H1 (cell line): ENCODE measurements at regions not wholly inside any gene's neighbourhood (a gene's known extent, or its start where the extent isn't known, plus 50 kb on each side); places are given as distances from the start of the nearest gene placed in this dataset.

Experiments
- CTCF ChIA-PET: fragments of 300-600 bp; sonication (Branson Sonifier 250); formaldehyde crosslinking; loops from one replicate; lab custom pipeline; 2021; ENCODE audit not compliant: partially characterized antibody; lab: Charles Lee
- POLR2A ChIA-PET: fragments of 300-600 bp; sonication (Branson Sonifier 250); formaldehyde crosslinking; loops from one replicate; lab custom pipeline; 2021; ENCODE audit warnings: inconsistent platforms; ENCODE audit not compliant: partially characterized antibody; lab: Charles Lee
- DNase-seq, 2 experiments: peaks; one replicate each; pipeline versions ENCODE4 v3.0.0 to v3.0.0-alpha.2; 2010 to 2022; ENCODE audit warnings: low spot score in 2 of 2, low read depth in 1 of 2, mixed read lengths in 1 of 2
- FAIRE-seq: peaks from 2 replicates; lab custom pipeline; 2011; peaks lifted over from hg19 to GRCh38; lab: Jason Lieb, UNC
- H2AFZ ChIP-seq: 2 replicates; pipeline ENCODE4 v1.8.1; 2012; ENCODE audit warnings: low read length, inconsistent platforms
- H2AK5ac ChIP-seq: 2 replicates; pipeline ENCODE4 v1.6.1; 2013; ENCODE audit warnings: low read depth, low read length
- H2BK120ac ChIP-seq: replicated peaks from 2 replicates; pipeline ENCODE3; 2013; ENCODE audit warnings: low read depth, low read length, inconsistent platforms
- H2BK12ac ChIP-seq: 2 replicates; pipeline ENCODE4 v1.6.1; 2013; ENCODE audit warnings: low read depth, low read length
- H2BK15ac ChIP-seq: 2 replicates; pipeline ENCODE4 v1.6.1; 2013; ENCODE audit warnings: low read length
- H2BK20ac ChIP-seq: 2 replicates; pipeline ENCODE4 v1.6.1; 2013; ENCODE audit warnings: low read length
- H2BK5ac ChIP-seq: 2 replicates; pipeline ENCODE4 v1.6.1; 2013; ENCODE audit warnings: low read depth, low read length
- H3K14ac ChIP-seq: 2 replicates; pipeline ENCODE4 v1.6.1; 2013; ENCODE audit warnings: inconsistent platforms; ENCODE audit not compliant: insufficient read length
- H3K18ac ChIP-seq: 2 replicates; pipeline ENCODE4 v1.6.1; 2013; ENCODE audit warnings: low read length; ENCODE audit errors: extremely low read depth
- H3K23ac ChIP-seq: 2 replicates; pipeline ENCODE4 v1.6.1; 2013; ENCODE audit warnings: inconsistent platforms; ENCODE audit not compliant: insufficient read length
- H3K23me2 ChIP-seq: 2 replicates; pipeline ENCODE4 v1.6.1; 2013; ENCODE audit warnings: low read depth, low read length
- H3K27ac ChIP-seq: 2 replicates; pipeline ENCODE4 v1.6.1; 2011; ENCODE audit warnings: low read depth, low read length, inconsistent platforms
- H3K27me3 ChIP-seq, 4 experiments: replicated peaks in 1 of 4; 1 replicate in 1 of 4; 2 replicates in 3 of 4; pipeline versions ENCODE4 v1.6.1 to v1.8.1; 2011 to 2013; ENCODE audit warnings: low read length in 3 of 4, mild to moderate bottlenecking in 3 of 4, inconsistent platforms in 2 of 4, mixed read lengths in 2 of 4, moderate library complexity in 1 of 4; ENCODE audit not compliant: control insufficient read depth in 3 of 4, insufficient read depth in 3 of 4; ENCODE audit errors: extremely low read depth in 1 of 4
- H3K36me3 ChIP-seq, 4 experiments: 2 replicates each; pipeline versions ENCODE4 v1.6.1 to v1.8.1; 2011 to 2013; ENCODE audit warnings: mild to moderate bottlenecking in 4 of 4, low read length in 3 of 4, moderate library complexity in 2 of 4, control low read depth in 1 of 4, inconsistent platforms in 1 of 4; ENCODE audit not compliant: insufficient read depth in 4 of 4, control insufficient read depth in 2 of 4
- H3K4ac ChIP-seq: replicated peaks from 2 replicates; pipeline ENCODE3; 2013; ENCODE audit warnings: low read length, low read depth, mixed read lengths, inconsistent platforms; ENCODE audit not compliant: insufficient read length
- H3K4me1 ChIP-seq, 4 experiments: replicated peaks in 1 of 4; 1 replicate in 1 of 4; 2 replicates in 3 of 4; pipeline versions ENCODE4 v1.6.1 to v1.8.1; 2011 to 2013; ENCODE audit warnings: low read length in 3 of 4, inconsistent platforms in 2 of 4, mixed read lengths in 1 of 4; ENCODE audit not compliant: insufficient read depth in 4 of 4, control insufficient read depth in 3 of 4
- H3K4me2 ChIP-seq, 2 experiments: 2 replicates each; pipeline versions ENCODE4 v1.6.1 to v1.8.1; 2011 to 2013; ENCODE audit warnings: low read depth in 2 of 2, low read length in 2 of 2, control low read depth in 1 of 2, inconsistent platforms in 1 of 2, mild to moderate bottlenecking in 1 of 2; ENCODE audit not compliant: insufficient read depth in 1 of 2
- H3K4me3 ChIP-seq, 4 experiments: fragments of 200-600, 300-600 bp in 1 of 4; sonication (generic), shearing (Covaris generic), sonication (Bioruptor Twin) in 1 of 4; 2 replicates each; pipeline versions ENCODE4 v1.5.1 to v1.8.1; 2011 to 2016; ENCODE audit warnings: low read length in 4 of 4, low read depth in 3 of 4, control low read depth in 2 of 4, inconsistent platforms in 2 of 4, mild to moderate bottlenecking in 2 of 4, mixed read lengths in 1 of 4, moderate library complexity in 1 of 4; ENCODE audit not compliant: insufficient read depth in 2 of 4; ENCODE audit errors: extremely low read depth in 1 of 4
- H3K56ac ChIP-seq: replicated peaks from 2 replicates; pipeline ENCODE3; 2013; ENCODE audit warnings: low read depth, mild to moderate bottlenecking, mixed read lengths, low read length, inconsistent platforms; ENCODE audit not compliant: insufficient read length
- H3K79me1 ChIP-seq: 2 replicates; pipeline ENCODE4 v1.6.1; 2013; ENCODE audit warnings: low read depth, low read length, control low read depth
- H3K79me2 ChIP-seq, 2 experiments: 2 replicates each; pipeline versions ENCODE4 v1.6.1 to v1.8.1; 2012 to 2013; ENCODE audit warnings: low read length in 2 of 2, mild to moderate bottlenecking in 2 of 2, inconsistent platforms in 1 of 2; ENCODE audit not compliant: insufficient read depth in 2 of 2, control insufficient read depth in 1 of 2
- H3K9ac ChIP-seq, 4 experiments: replicated peaks in 1 of 4; 1 replicate in 1 of 4; 2 replicates in 3 of 4; pipeline versions ENCODE4 v1.6.1 to v1.8.1; 2011 to 2013; ENCODE audit warnings: low read depth in 3 of 4, low read length in 3 of 4, control low read depth in 2 of 4, mild to moderate bottlenecking in 2 of 4, moderate library complexity in 2 of 4, inconsistent platforms in 1 of 4; ENCODE audit errors: extremely low read depth in 1 of 4
- H3K9me3 ChIP-seq, 2 experiments: 2 replicates each; pipeline versions ENCODE4 v1.6.1 to v1.8.1; 2012 to 2013; ENCODE audit warnings: mild to moderate bottlenecking in 2 of 2, moderate library complexity in 2 of 2, control low read depth in 1 of 2, inconsistent platforms in 1 of 2, low read depth in 1 of 2, low read length in 1 of 2, mixed read lengths in 1 of 2; ENCODE audit not compliant: insufficient read depth in 2 of 2
- H4K20me1 ChIP-seq, 2 experiments: replicated peaks in 1 of 2; 2 replicates each; pipeline versions ENCODE3 to v1.8.1; 2011 to 2013; ENCODE audit warnings: inconsistent platforms in 2 of 2, low read length in 2 of 2, mild to moderate bottlenecking in 1 of 2; ENCODE audit not compliant: insufficient read depth in 2 of 2, control insufficient read depth in 1 of 2
- H4K5ac ChIP-seq: 2 replicates; pipeline ENCODE4 v1.6.1; 2013; ENCODE audit warnings: low read length, low read depth, mixed read lengths, inconsistent platforms; ENCODE audit not compliant: insufficient read length
- H4K8ac ChIP-seq: 2 replicates; pipeline ENCODE4 v1.8.0; 2013; ENCODE audit warnings: mild to moderate bottlenecking, moderate library complexity, low read length, inconsistent platforms; ENCODE audit not compliant: insufficient read depth; ENCODE audit errors: extremely low read depth
- H4K91ac ChIP-seq: replicated peaks from 2 replicates; pipeline ENCODE3; 2013; ENCODE audit warnings: low read length, mixed read lengths, inconsistent platforms; ENCODE audit not compliant: insufficient read length
- CEBPB ChIP-seq: IDR thresholded peaks from 2 replicates; pipeline ENCODE4 v1.6.1; 2012; ENCODE audit warnings: low read depth, low read length
- CHD1 ChIP-seq: IDR thresholded peaks from 2 replicates; pipeline ENCODE4 v1.6.1; 2012; ENCODE audit warnings: low read depth, low read length, improper control_type of control experiment
- RBBP5 ChIP-seq: IDR thresholded peaks from 2 replicates; pipeline ENCODE4 v1.7.1; 2012; ENCODE audit warnings: low read depth, mild to moderate bottlenecking, inconsistent platforms, low read length, moderate library complexity, borderline replicate concordance
- RFX5 ChIP-seq: IDR thresholded peaks from 2 replicates; pipeline ENCODE4 v1.6.1; 2011; ENCODE audit warnings: low read depth, low read length, improper control_type of control experiment, borderline replicate concordance
- WGBS, 2 experiments: shearing (Covaris generic) in 1 of 2; methylation state at CpG; one replicate each; pipeline versions ENCODE4 v1.1.6 to v1.1.7; 2013 to 2015; ENCODE audit warnings: low lambda C conversion rate in 2 of 2, mixed read lengths in 2 of 2, inconsistent platforms in 1 of 2, low coverage in 1 of 2, missing lambda C conversion rate in 1 of 2; ENCODE audit not compliant: insufficient replicate concordance in 2 of 2, insufficient coverage in 1 of 2, insufficient read length in 1 of 2; ENCODE audit errors: extremely low coverage in 1 of 2, missing lambda C conversion rate in 1 of 2; 5-methylcytosine and 5-hydroxymethylcytosine counted together

DNA sequence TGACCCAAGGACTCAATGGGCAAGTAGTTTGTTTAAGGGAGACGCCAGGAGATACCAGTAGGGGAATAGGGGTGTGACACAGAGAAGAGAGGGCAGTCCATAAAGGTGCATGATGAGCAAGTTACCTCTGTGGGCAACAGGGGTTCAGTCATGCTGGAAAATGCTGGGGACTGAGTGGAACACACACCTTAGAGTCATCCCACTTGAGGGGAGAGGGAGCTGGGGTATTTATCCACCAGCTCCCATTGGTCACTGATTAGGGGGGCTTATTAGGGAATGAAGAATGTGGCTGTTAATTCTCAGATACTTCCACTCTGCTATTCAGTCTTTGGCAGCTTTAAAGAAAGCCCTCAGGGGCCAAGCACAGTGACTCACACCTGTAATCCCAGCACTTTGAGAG is 67.5 kb upstream of the MRI1 start:
- peaks cover 0 to 3% (median 1%) of the 10 kb centered on the region in 4 experiments; a peak in 2 of 7 replicates for H3K27me3 ChIP-seq
- no peak overlapping the region for H4K5ac ChIP-seq
- H3K27ac ChIP-seq: no peak overlapping the region
- H2AK5ac ChIP-seq: no peak overlapping the region
- H3K36me3 ChIP-seq: no peaks in the 10 kb centered on the region
- H3K18ac ChIP-seq: no peak overlapping the region
- H3K9ac ChIP-seq: no peak overlapping the region
- no peak overlapping the region for H3K4ac ChIP-seq
- WGBS, 2 experiments: 85% methylated on average over 1 of the region's 1 CpG; no CpG with 5 or more reads in 1 of the 2 experiments
- H2BK120ac ChIP-seq: no peak overlapping the region
- H3K23ac ChIP-seq: no peak overlapping the region
- no peak overlapping the region for H3K4me3 ChIP-seq
- H4K8ac ChIP-seq: no peak overlapping the region
- no peak overlapping the region for H3K14ac ChIP-seq
- no peaks in the 10 kb centered on the region for H3K23me2 ChIP-seq
- ChIA-PET POLR2A (no interaction called here), CTCF (interaction anchor here (0.5 to 3.5 kb wide), 7 partner anchors 10 to 503 kb away, joined by 3 to 11 read pairs (median 3); no protein-coding TSS in a partner anchor)
- no peaks in the 10 kb centered on the region for H3K79me1 ChIP-seq
- no peaks in the 10 kb centered on the region for H3K79me2 ChIP-seq
- no peak overlapping the region for H2BK12ac ChIP-seq
- no peak overlapping the region for H2BK20ac ChIP-seq
- no peak overlapping the region for H2AFZ ChIP-seq
- no peak overlapping the region for H3K4me2 ChIP-seq
- TF ChIP-seq CEBPB: no peak
- TF ChIP-seq RFX5: no peak
- TF ChIP-seq CHD1: no peak
- TF ChIP-seq RBBP5: no peak
- H2BK15ac ChIP-seq: no peak overlapping the region
- H2BK5ac ChIP-seq: no peak overlapping the region
- FAIRE-seq: no peak
- no peaks in the 10 kb centered on the region for H4K20me1 ChIP-seq
- H4K91ac ChIP-seq: no peak overlapping the region
- no peaks in the 10 kb centered on the region for H3K4me1 ChIP-seq
- DNase-seq: no peak
- H3K56ac ChIP-seq: no peak overlapping the region
- peaks cover 3% of the 10 kb centered on the region in 2 experiments; a peak in 1 of 4 replicates for H3K9me3 ChIP-seq
